ENCODE measurements at regions not wholly inside any gene's neighbourhood (a gene's known extent, or its start where the extent isn't known, plus 50 kb on each side); places are given as distances from the start of the nearest gene placed in this dataset.
"Not testable (repeated sequence)": the region's sequence is repeated elsewhere in the genome, so short reads cannot be mapped to it uniquely, and the experiment has no call there.

DNA sequence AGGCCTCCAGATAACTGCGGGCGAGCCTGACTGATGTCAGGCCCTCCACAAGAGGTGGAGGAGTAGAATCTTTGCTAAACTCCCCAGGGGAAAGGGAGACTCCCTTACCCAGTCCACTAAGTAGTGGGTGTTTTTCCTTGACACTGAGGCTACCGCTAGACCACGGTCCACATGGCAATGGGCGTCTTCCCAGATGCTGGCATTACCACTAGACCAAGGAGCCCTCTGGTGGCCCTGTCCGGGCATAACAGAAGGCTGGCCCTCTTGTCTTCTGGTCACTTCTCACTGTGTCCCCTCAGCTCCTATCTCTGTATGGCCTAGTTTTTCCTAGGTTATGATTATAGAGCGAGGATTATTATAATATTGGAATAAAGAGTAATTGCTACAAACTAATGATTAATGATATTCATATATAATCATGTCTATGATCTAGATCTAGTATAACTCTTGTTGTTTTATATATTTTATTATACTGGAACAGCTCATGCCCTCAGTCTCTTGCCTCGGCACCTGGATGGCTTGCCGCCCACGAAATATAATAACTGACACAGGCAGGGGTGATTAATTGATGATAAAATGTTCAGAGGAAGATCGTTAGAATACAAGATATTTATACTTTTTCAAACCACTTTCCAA lies 73.8 kb downstream of the PRKAB2 start:
- TF ChIP-seq, protein P1, sequence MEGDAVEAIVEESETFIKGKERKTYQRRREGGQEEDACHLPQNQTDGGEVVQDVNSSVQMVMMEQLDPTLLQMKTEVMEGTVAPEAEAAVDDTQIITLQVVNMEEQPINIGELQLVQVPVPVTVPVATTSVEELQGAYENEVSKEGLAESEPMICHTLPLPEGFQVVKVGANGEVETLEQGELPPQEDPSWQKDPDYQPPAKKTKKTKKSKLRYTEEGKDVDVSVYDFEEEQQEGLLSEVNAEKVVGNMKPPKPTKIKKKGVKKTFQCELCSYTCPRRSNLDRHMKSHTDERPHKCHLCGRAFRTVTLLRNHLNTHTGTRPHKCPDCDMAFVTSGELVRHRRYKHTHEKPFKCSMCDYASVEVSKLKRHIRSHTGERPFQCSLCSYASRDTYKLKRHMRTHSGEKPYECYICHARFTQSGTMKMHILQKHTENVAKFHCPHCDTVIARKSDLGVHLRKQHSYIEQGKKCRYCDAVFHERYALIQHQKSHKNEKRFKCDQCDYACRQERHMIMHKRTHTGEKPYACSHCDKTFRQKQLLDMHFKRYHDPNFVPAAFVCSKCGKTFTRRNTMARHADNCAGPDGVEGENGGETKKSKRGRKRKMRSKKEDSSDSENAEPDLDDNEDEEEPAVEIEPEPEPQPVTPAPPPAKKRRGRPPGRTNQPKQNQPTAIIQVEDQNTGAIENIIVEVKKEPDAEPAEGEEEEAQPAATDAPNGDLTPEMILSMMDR (IDR thresholded peaks at IDR 0.05; ENCODE audit: insufficient read depth, low read length) = peak; percentile 22
- TF ChIP-seq POLR2AphosphoS5 (IDR thresholded peaks at IDR 0.05; ENCODE audit: low read depth) = not testable (repeated sequence)
